ENCODE measurements at regions not wholly inside any gene's neighbourhood (a gene's known extent, or its start where the extent isn't known, plus 50 kb on each side); places are given as distances from the start of the nearest gene placed in this dataset.

- TF ChIP-seq, protein P1, sequence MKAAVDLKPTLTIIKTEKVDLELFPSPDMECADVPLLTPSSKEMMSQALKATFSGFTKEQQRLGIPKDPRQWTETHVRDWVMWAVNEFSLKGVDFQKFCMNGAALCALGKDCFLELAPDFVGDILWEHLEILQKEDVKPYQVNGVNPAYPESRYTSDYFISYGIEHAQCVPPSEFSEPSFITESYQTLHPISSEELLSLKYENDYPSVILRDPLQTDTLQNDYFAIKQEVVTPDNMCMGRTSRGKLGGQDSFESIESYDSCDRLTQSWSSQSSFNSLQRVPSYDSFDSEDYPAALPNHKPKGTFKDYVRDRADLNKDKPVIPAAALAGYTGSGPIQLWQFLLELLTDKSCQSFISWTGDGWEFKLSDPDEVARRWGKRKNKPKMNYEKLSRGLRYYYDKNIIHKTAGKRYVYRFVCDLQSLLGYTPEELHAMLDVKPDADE (CRISPR knock-in tag; IDR thresholded peaks at IDR 0.05): no peak
These were observed 65.3 kb upstream of the MAGI3 start (continued) for GRCh38 chr1:113325022-113325421.

GRCh38 chr1:113326976-113327375 is 63.3 kb upstream of the MAGI3 start:
- H3K4me3 ChIP-seq (replicated peaks in 1 of 3; ENCODE audit: insufficient read depth in 1 of 3, low read depth in 2 of 3, low read length in 3 of 3): no peak overlapping the region
- 46% methylated on average over 2 of the region's 2 CpGs for WGBS (ENCODE audit: low lambda C conversion rate)
- FAIRE-seq (no peak), ATAC-seq (no peak), DNase-seq (ENCODE audit: low spot score) (no peak)
- H3K4me1 ChIP-seq (ENCODE audit: insufficient read depth, low read length): no peaks in the 10 kb centered on the region
- BruUV-seq (replicated peaks): no TSS peak
- H4K20me1 ChIP-seq (ENCODE audit: insufficient read depth, low read length): no peaks in the 10 kb centered on the region
- CTCF ChIA-PET (ENCODE audit: low intra/inter-chr PET ratio, low total read pairs): no interaction called here
- no peaks in the 10 kb centered on the region for H3K9me3 ChIP-seq (ENCODE audit: low read length)
- intact Hi-C loops (cut with micrococcal nuclease; ENCODE audit: unreplicated experiment): no loop called here
- in situ Hi-C loops (cut with HindIII; ENCODE audit: extremely low pct_ligation_motif_present, low pct_unique_long_range_greater_than_20kb): no loop called here
- H3K27me3 ChIP-seq (ENCODE audit: control insufficient read depth in 1 of 2, insufficient read depth in 2 of 2, low read length in 2 of 2): peaks cover 0 to 4% of the 10 kb centered on the region in 2 experiments; a peak in 2 of 5 replicates
- H3K9ac ChIP-seq (ENCODE audit: insufficient read depth, low read depth, low read length): no peak overlapping the region
- POLR2A ChIA-PET: no interaction called here
- no peak overlapping the region for H3K4me2 ChIP-seq (ENCODE audit: low read depth, low read length)
- H3K79me2 ChIP-seq (ENCODE audit: insufficient read depth, low read length): no peaks in the 10 kb centered on the region
- no peaks in the 10 kb centered on the region for H3K36me3 ChIP-seq (replicated peaks in 1 of 2; ENCODE audit: control insufficient read depth in 1 of 2, insufficient read depth in 2 of 2, low read length in 2 of 2)
- no peak overlapping the region for H3K27ac ChIP-seq (ENCODE audit: extremely low read length, insufficient read depth, low read length)
- H2AFZ ChIP-seq (ENCODE audit: low read length): no peak overlapping the region
- TF ChIP-seq ZMYM3 (CRISPR knock-in tag; IDR thresholded peaks at IDR 0.05) (no peak), NR2C2 (CRISPR knock-in tag; IDR thresholded peaks at IDR 0.05; ENCODE audit: borderline replicate concordance) (no peak), MAX (IDR thresholded peaks at IDR 0.05) (no peak), ZSCAN21 (CRISPR knock-in tag; IDR thresholded peaks at IDR 0.05; ENCODE audit: borderline replicate concordance) (no peak), CREB1 (IDR thresholded peaks at IDR 0.05) (no peak), CREB1 (CRISPR knock-in tag; IDR thresholded peaks at IDR 0.05) (no peak), EED (CRISPR knock-in tag; IDR thresholded peaks at IDR 0.05) (no peak), ZNF274 (CRISPR knock-in tag; IDR thresholded peaks at IDR 0.05) (no peak), MTA1 (CRISPR knock-in tag; IDR thresholded peaks at IDR 0.05; ENCODE audit: borderline replicate concordance) (no peak), ZNF775 (CRISPR knock-in tag; IDR thresholded peaks at IDR 0.05; ENCODE audit: borderline replicate concordance) (no peak), ZBTB46 (CRISPR knock-in tag; IDR thresholded peaks at IDR 0.05; ENCODE audit: borderline replicate concordance) (no peak)
- TF ChIP-seq, protein P2, sequence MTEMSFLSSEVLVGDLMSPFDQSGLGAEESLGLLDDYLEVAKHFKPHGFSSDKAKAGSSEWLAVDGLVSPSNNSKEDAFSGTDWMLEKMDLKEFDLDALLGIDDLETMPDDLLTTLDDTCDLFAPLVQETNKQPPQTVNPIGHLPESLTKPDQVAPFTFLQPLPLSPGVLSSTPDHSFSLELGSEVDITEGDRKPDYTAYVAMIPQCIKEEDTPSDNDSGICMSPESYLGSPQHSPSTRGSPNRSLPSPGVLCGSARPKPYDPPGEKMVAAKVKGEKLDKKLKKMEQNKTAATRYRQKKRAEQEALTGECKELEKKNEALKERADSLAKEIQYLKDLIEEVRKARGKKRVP (CRISPR knock-in tag; IDR thresholded peaks at IDR 0.05): no peak
- TF ChIP-seq, protein P3, sequence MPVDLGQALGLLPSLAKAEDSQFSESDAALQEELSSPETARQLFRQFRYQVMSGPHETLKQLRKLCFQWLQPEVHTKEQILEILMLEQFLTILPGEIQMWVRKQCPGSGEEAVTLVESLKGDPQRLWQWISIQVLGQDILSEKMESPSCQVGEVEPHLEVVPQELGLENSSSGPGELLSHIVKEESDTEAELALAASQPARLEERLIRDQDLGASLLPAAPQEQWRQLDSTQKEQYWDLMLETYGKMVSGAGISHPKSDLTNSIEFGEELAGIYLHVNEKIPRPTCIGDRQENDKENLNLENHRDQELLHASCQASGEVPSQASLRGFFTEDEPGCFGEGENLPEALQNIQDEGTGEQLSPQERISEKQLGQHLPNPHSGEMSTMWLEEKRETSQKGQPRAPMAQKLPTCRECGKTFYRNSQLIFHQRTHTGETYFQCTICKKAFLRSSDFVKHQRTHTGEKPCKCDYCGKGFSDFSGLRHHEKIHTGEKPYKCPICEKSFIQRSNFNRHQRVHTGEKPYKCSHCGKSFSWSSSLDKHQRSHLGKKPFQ (CRISPR knock-in tag; IDR thresholded peaks at IDR 0.05; ENCODE audit: insufficient replicate concordance): no peak
